B cell (primary cell): ENCODE measurements at regions not wholly inside any gene's neighbourhood (a gene's known extent, or its start where the extent isn't known, plus 50 kb on each side); places are given as distances from the start of the nearest gene placed in this dataset.

Experiments
- ATAC-seq: fragments of 200-7000 bp; cut with Tn5 transposase; one replicate; pipeline ENCODE4 v1.10.0; 2021; ENCODE audit warnings: low read depth, mild to moderate bottlenecking, moderate number of reproducible peaks, moderate library complexity
- CTCF ChIA-PET: fragments of 350-600 bp; sonication (Branson Sonifier 250); formaldehyde crosslinking; loops from one replicate; lab custom pipeline; 2021; ENCODE audit warnings: antibody characterized with exemption, inconsistent platforms; lab: Charles Lee
- POLR2A ChIA-PET: fragments of 350-600 bp; sonication (Branson Sonifier 250); formaldehyde crosslinking; loops from one replicate; lab custom pipeline; 2021; ENCODE audit warnings: antibody characterized with exemption; lab: Charles Lee
- DNase-seq: peaks from one replicate; pipeline ENCODE4 v3.0.0; 2013
- H2AFZ ChIP-seq: 2 replicates; pipeline ENCODE4 v1.6.1; 2012; ENCODE audit warnings: mild to moderate bottlenecking, low read depth, low read length; ENCODE audit not compliant: insufficient read depth, poor library complexity, severe bottlenecking
- H3K27ac ChIP-seq, 2 donors: 1 replicate in 1 of 2; 2 replicates in 1 of 2; pipeline ENCODE4 v1.5.1; 2012 to 2013; ENCODE audit warnings: low read length in 2 of 2, mild to moderate bottlenecking in 2 of 2, moderate library complexity in 1 of 2
- H3K27me3 ChIP-seq, 4 experiments: fragments of 200-600 bp in 1 of 4; sonication (generic) in 1 of 4; replicated peaks in 1 of 4; 1 replicate in 2 of 4; 2 replicates in 2 of 4; pipeline versions ENCODE4 v1.6.1 to v1.7.0; 2013 to 2016; ENCODE audit warnings: low read length in 3 of 4, mild to moderate bottlenecking in 2 of 4, mixed read lengths in 1 of 4, moderate library complexity in 1 of 4; ENCODE audit not compliant: insufficient read depth in 4 of 4, control insufficient read depth in 3 of 4; ENCODE audit errors: control extremely low read depth in 1 of 4
- H3K36me3 ChIP-seq, 2 experiments: replicated peaks in 1 of 2; 1 replicate in 1 of 2; 2 replicates in 1 of 2; pipeline versions ENCODE4 v1.6.1 to v1.7.1; 2013; ENCODE audit warnings: low read length in 1 of 2; ENCODE audit not compliant: insufficient read depth in 2 of 2, control insufficient read depth in 1 of 2; ENCODE audit errors: control extremely low read depth in 1 of 2, extremely low read depth in 1 of 2
- H3K4me1 ChIP-seq, 2 donors: fragments of 200-600 bp in 1 of 2; sonication (generic) in 1 of 2; 1 replicate in 1 of 2; 2 replicates in 1 of 2; pipeline versions ENCODE4 v1.5.1 to v1.6.1; 2013 to 2017; ENCODE audit warnings: low read length in 2 of 2; ENCODE audit not compliant: control insufficient read depth in 2 of 2, insufficient read depth in 2 of 2
- H3K4me2 ChIP-seq: replicated peaks from 2 replicates; pipeline ENCODE3; 2012; ENCODE audit warnings: mild to moderate bottlenecking, low read depth, low read length; ENCODE audit not compliant: poor library complexity, severe bottlenecking
- H3K4me3 ChIP-seq, 5 experiments: fragments of 200-600 bp in 1 of 5; sonication (generic) in 1 of 5; 1 replicate in 3 of 5; 2 replicates in 2 of 5; pipeline versions ENCODE4 v1.5.1 to v1.7.0; 2011 to 2016; ENCODE audit warnings: low read length in 4 of 5, mild to moderate bottlenecking in 4 of 5, low read depth in 2 of 5, control low read depth in 1 of 5, moderate library complexity in 1 of 5; ENCODE audit not compliant: insufficient read depth in 1 of 5; ENCODE audit errors: control extremely low read depth in 1 of 5, extremely low read depth in 1 of 5
- H3K79me2 ChIP-seq: fragments of 200-600 bp; sonication (generic); one replicate; pipeline ENCODE4 v1.6.0; 2016; ENCODE audit warnings: low read length; ENCODE audit not compliant: control insufficient read depth, insufficient read depth
- H3K9ac ChIP-seq: fragments of 200-600 bp; sonication (generic); 2 replicates; pipeline ENCODE4 v1.6.1; 2017; ENCODE audit warnings: mild to moderate bottlenecking, low read length, moderate library complexity
- H3K9me3 ChIP-seq, 3 donors: one replicate each; pipeline versions ENCODE4 v1.6.1 to v1.7.1; 2013; ENCODE audit warnings: low read length in 2 of 3; ENCODE audit not compliant: control insufficient read depth in 2 of 3, insufficient read depth in 1 of 3; ENCODE audit errors: control extremely low read depth in 1 of 3
- H4K20me1 ChIP-seq: 2 replicates; pipeline ENCODE4 v1.6.0; 2012; ENCODE audit warnings: mild to moderate bottlenecking, low read length; ENCODE audit not compliant: insufficient read depth, control insufficient read depth, poor library complexity, severe bottlenecking
- H3K27ac Mint-ChIP-seq: one replicate; pipeline ENCODE4 v1.8.0; 2021; ENCODE audit warnings: mixed read lengths
- H3K27me3 Mint-ChIP-seq: one replicate; pipeline ENCODE4 v1.8.0; 2021; ENCODE audit warnings: mixed read lengths
- H3K4me1 Mint-ChIP-seq: one replicate; pipeline ENCODE4 v1.8.0; 2021; ENCODE audit warnings: mixed read lengths
- H3K4me3 Mint-ChIP-seq: one replicate; pipeline ENCODE4 v1.8.0; 2021; ENCODE audit warnings: mixed read lengths
- H3K9me3 Mint-ChIP-seq: one replicate; pipeline ENCODE4 v1.8.0; 2022; ENCODE audit warnings: mixed read lengths; ENCODE audit not compliant: insufficient read depth
- CTCF ChIP-seq: fragments of 200-600 bp; IDR thresholded peaks from one replicate; pipeline ENCODE4 v1.8.0; 2022; ENCODE audit warnings: antibody characterized with exemption, mild to moderate bottlenecking
- EZH2 ChIP-seq: IDR thresholded peaks from 2 replicates; pipeline ENCODE4 v1.6.1; 2012; ENCODE audit warnings: borderline replicate concordance, low read depth, mild to moderate bottlenecking, moderate library complexity, low read length; ENCODE audit not compliant: insufficient read depth, poor library complexity, severe bottlenecking
- WGBS: methylation state at CpG from one replicate; pipeline ENCODE4 v1.1.5; 2013; ENCODE audit warnings: missing lambda C conversion rate; ENCODE audit not compliant: insufficient coverage; 5-methylcytosine and 5-hydroxymethylcytosine counted together
- intact Hi-C: fragments of 100-400 bp; cut with micrococcal nuclease; formaldehyde crosslinking; loops from one replicate; pipeline ENCODE4 v1.10.0; 2022

DNA sequence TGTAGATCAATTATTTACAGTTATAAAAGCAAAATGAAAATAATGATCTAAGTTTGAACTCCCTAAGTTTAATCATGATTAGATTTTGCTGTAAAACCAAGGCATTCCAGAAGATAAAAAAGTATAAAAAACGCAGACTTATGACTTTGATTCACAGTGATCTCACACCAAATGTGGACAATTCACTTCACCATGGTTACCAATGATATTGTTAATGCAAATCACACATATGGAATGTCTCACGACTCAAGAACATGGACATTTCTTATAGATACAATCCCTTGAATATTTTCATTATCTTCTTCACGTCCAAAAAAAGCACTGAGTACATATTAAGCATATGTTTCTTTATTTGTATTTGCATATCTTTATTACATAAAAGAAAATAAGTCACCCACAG, 1054.2 kb downstream of the NAALADL2 start:
- Histone ChIP-seq H3K27ac (no peak overlapping the region), H3K79me2 (no peaks in the 10 kb centered on the region), H3K36me3 (no peaks in the 10 kb centered on the region), H3K27me3 (no peaks in the 10 kb centered on the region), H3K4me1 (no peaks in the 10 kb centered on the region), H3K9ac (no peak overlapping the region), H3K4me2 (no peak overlapping the region), H2AFZ (no peak overlapping the region), H4K20me1 (no peaks in the 10 kb centered on the region), H3K9me3 (peaks cover 0 to 2% (median 2%) of the 10 kb centered on the region in 3 donors), H3K4me3 (no peak overlapping the region)
- DNase-seq = no peak
- no peak for ATAC-seq
- H3K27ac Mint-ChIP-seq = no peak overlapping the region
- ChIA-PET POLR2A (no interaction called here), CTCF (no interaction called here)
- H3K4me3 Mint-ChIP-seq = no peak overlapping the region
- no peaks in the 10 kb centered on the region for H3K27me3 Mint-ChIP-seq
- H3K4me1 Mint-ChIP-seq = no peaks in the 10 kb centered on the region
- intact Hi-C loops = no loop called here
- H3K9me3 Mint-ChIP-seq = peaks cover 3% of the 10 kb centered on the region
- TF ChIP-seq EZH2 (no peak), CTCF (no peak)
- WGBS = no CpG with 5 or more reads among the region's 3 CpGs

GRCh38 chr3:175911937-175912336, 1052.8 kb downstream of the NAALADL2 start:
- no peak overlapping the region for H3K27ac ChIP-seq
- TF ChIP-seq EZH2 (no peak), CTCF (no peak)
- no peak overlapping the region for H3K4me3 ChIP-seq
- H3K4me1 ChIP-seq = no peaks in the 10 kb centered on the region
- CTCF ChIA-PET = no interaction called here
- no peak overlapping the region for H3K27ac Mint-ChIP-seq
- H3K27me3 ChIP-seq = no peaks in the 10 kb centered on the region
- H2AFZ ChIP-seq = no peak overlapping the region
- H3K4me1 Mint-ChIP-seq = no peaks in the 10 kb centered on the region
- no peaks in the 10 kb centered on the region for H3K79me2 ChIP-seq
- POLR2A ChIA-PET = no interaction called here
- H3K27me3 Mint-ChIP-seq = no peaks in the 10 kb centered on the region
- H3K9me3 Mint-ChIP-seq = peaks cover 3% of the 10 kb centered on the region
- H3K36me3 ChIP-seq = no peaks in the 10 kb centered on the region
- DNase-seq (no peak), ATAC-seq (no peak)
- intact Hi-C loops = no loop called here
- no CpG with 5 or more reads among the region's 1 CpG for WGBS
- H3K9ac ChIP-seq = no peak overlapping the region
- H3K4me2 ChIP-seq = no peak overlapping the region
- H3K9me3 ChIP-seq = peaks cover 0 to 1% (median 0%) of the 10 kb centered on the region in 3 donors
- H4K20me1 ChIP-seq = no peaks in the 10 kb centered on the region
- H3K4me3 Mint-ChIP-seq = no peak overlapping the region
